PC-3 (cell line): ENCODE measurements at regions not wholly inside any gene's neighbourhood (a gene's known extent, or its start where the extent isn't known, plus 50 kb on each side); places are given as distances from the start of the nearest gene placed in this dataset.

Experiments used
- EZH2phosphoT487 ChIP-seq: fragments of 300-600 bp; sonication (generic); IDR thresholded peaks from 2 replicates; pipeline ENCODE4 v1.6.1; 2018; ENCODE audit warnings: mild to moderate bottlenecking, antibody characterized with exemption, low read length, borderline replicate concordance
- TF ChIP-seq, protein P1 (sequence below): fragments of 300-600 bp; sonication (generic); conservative IDR thresholded peaks from 2 replicates; pipeline ENCODE4 v1.5.1; 2017; ENCODE audit warnings: antibody characterized with exemption, low read depth, mild to moderate bottlenecking, low read length

DNA sequence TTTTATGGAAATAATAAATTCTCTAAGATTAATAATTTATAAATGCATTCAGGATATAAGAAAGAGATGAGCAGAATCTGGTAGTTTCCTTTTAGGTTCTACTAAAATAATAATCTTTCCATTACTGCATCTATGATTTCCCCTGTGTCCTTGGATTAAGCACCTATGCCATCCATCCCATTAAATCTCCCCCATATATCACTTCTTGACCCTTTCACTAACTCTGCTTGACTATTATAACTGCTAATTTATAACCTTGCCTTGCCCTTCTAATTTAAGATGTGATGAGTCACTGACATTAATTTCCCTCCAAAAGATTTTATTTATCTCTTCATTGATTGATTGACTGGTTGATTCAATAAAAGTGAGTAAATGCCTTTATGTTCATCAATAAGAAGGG lies 348.3 kb upstream of the LRATD1 start:
- TF ChIP-seq, protein P1, sequence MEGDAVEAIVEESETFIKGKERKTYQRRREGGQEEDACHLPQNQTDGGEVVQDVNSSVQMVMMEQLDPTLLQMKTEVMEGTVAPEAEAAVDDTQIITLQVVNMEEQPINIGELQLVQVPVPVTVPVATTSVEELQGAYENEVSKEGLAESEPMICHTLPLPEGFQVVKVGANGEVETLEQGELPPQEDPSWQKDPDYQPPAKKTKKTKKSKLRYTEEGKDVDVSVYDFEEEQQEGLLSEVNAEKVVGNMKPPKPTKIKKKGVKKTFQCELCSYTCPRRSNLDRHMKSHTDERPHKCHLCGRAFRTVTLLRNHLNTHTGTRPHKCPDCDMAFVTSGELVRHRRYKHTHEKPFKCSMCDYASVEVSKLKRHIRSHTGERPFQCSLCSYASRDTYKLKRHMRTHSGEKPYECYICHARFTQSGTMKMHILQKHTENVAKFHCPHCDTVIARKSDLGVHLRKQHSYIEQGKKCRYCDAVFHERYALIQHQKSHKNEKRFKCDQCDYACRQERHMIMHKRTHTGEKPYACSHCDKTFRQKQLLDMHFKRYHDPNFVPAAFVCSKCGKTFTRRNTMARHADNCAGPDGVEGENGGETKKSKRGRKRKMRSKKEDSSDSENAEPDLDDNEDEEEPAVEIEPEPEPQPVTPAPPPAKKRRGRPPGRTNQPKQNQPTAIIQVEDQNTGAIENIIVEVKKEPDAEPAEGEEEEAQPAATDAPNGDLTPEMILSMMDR: no peak
- no peak for TF ChIP-seq EZH2phosphoT487
